ENCODE measurements at regions not wholly inside any gene's neighbourhood (a gene's known extent, or its start where the extent isn't known, plus 50 kb on each side); places are given as distances from the start of the nearest gene placed in this dataset.

DNA sequence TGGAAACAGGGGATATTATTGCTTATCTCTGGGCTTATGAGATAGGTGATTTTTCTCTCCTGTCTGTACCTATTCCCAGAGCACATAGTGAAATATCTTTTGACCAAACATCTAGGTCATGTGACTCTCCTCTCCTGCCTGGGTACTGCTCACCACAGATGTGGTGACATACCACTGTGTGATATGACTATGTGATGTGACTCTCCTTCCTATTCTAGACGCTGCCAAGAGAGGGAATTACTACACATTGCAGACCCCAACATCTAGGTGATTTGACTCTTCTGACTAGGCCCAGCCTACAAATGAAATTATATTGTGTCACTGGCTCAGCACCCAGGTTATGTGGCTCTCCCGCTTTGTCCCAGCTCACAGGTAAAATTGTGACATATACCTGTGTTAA lies 996.3 kb upstream of the TSPY4 start:
- TF ChIP-seq CTCF (IDR thresholded peaks at IDR 0.05), result no peak
- no peak for TF ChIP-seq POLR2A (IDR thresholded peaks at IDR 0.05)

All from body of pancreas (tissue), 4 donors.